ENCODE measurements at regions not wholly inside any gene's neighbourhood (a gene's known extent, or its start where the extent isn't known, plus 50 kb on each side); places are given as distances from the start of the nearest gene placed in this dataset.
A peak's percentile ranks its signal among the peaks of the same experiment; 100 is the strongest.

- peaks cover 0 to 3% (median 0%) of the 10 kb centered on the region in 3 donors for H3K4me1 Mint-ChIP-seq
- H3K36me3 Mint-ChIP-seq = peaks cover 3% of the 10 kb centered on the region
- H3K4me3 Mint-ChIP-seq = peak overlapping the region in 2 of 4 donors; percentile 37 to 47
- peaks cover 12% of the 10 kb centered on the region for H3K27me3 Mint-ChIP-seq
- peaks cover 3 to 5% (median 4%) of the 10 kb centered on the region in 3 donors for H3K9me3 Mint-ChIP-seq
- peak overlapping the region in 1 of 3 donors; percentile 87 for H3K27ac Mint-ChIP-seq
These were observed 68.6 kb upstream of the RALGAPA2 start for GRCh38 chr20:20781029-20781428.

GRCh38 chr20:20780127-20780824, 67.8 kb upstream of the RALGAPA2 start:
- Mint-ChIP-seq H3K27ac (no peak overlapping the region), H3K9me3 (peaks cover 0 to 3% (median 2%) of the 10 kb centered on the region in 3 donors), H3K4me3 (no peak overlapping the region), H3K27me3 (peaks cover 12% of the 10 kb centered on the region), H3K36me3 (peaks cover 3% of the 10 kb centered on the region), H3K4me1 (peaks cover 0 to 3% (median 0%) of the 10 kb centered on the region in 3 donors)

- Mint-ChIP-seq H3K4me1 (peaks cover 0 to 3% (median 0%) of the 10 kb centered on the region in 3 donors), H3K4me3 (no peak overlapping the region), H3K27me3 (peaks cover 12% of the 10 kb centered on the region), H3K27ac (no peak overlapping the region), H3K36me3 (peaks cover 4% of the 10 kb centered on the region), H3K9me3 (peaks cover 0 to 3% (median 2%) of the 10 kb centered on the region in 3 donors)
These were observed 66.2 kb upstream of the RALGAPA2 start for GRCh38 chr20:20778676-20779075.

GRCh38 chr20:20772497-20773085, 60.1 kb upstream of the RALGAPA2 start:
- Mint-ChIP-seq H3K36me3 (peaks cover 6% of the 10 kb centered on the region), H3K4me3 (no peak overlapping the region), H3K27me3 (peaks cover 9% of the 10 kb centered on the region), H3K4me1 (peaks cover 0 to 3% (median 0%) of the 10 kb centered on the region in 3 donors), H3K27ac (no peak overlapping the region), H3K9me3 (peaks cover 4 to 5% (median 5%) of the 10 kb centered on the region in 3 donors)

- peaks cover 0 to 3% (median 0%) of the 10 kb centered on the region in 3 donors for H3K4me1 Mint-ChIP-seq
- peaks cover 2% of the 10 kb centered on the region for H3K36me3 Mint-ChIP-seq
- peak overlapping the region in 1 of 4 donors; percentile 18 for H3K4me3 Mint-ChIP-seq
- peaks cover 9% of the 10 kb centered on the region for H3K27me3 Mint-ChIP-seq
- peaks cover 3 to 4% (median 3%) of the 10 kb centered on the region in 3 donors for H3K9me3 Mint-ChIP-seq
- no peak overlapping the region for H3K27ac Mint-ChIP-seq
These were observed 55.9 kb upstream of the RALGAPA2 start for GRCh38 chr20:20768202-20768815.

GRCh38 chr20:20765696-20766365, 53.4 kb upstream of the RALGAPA2 start:
- Mint-ChIP-seq H3K4me3 (no peak overlapping the region), H3K9me3 (peaks cover 1 to 4% (median 3%) of the 10 kb centered on the region in 3 donors), H3K36me3 (peaks cover 2% of the 10 kb centered on the region), H3K27me3 (peaks cover 3% of the 10 kb centered on the region), H3K27ac (no peak overlapping the region), H3K4me1 (peaks cover 0 to 3% (median 0%) of the 10 kb centered on the region in 3 donors)

GRCh38 chr20:20763650-20764049, 51.2 kb upstream of the RALGAPA2 start:
- H3K27me3 Mint-ChIP-seq = peaks cover 2% of the 10 kb centered on the region
- H3K4me3 Mint-ChIP-seq = no peak overlapping the region
- H3K9me3 Mint-ChIP-seq = peaks cover 0 to 1% (median 1%) of the 10 kb centered on the region in 3 donors
- no peaks in the 10 kb centered on the region for H3K4me1 Mint-ChIP-seq
- H3K36me3 Mint-ChIP-seq = no peaks in the 10 kb centered on the region
- H3K27ac Mint-ChIP-seq = peak overlapping the region in 1 of 3 donors; percentile 46

All from IgD-negative memory B cell (primary cell).